K562 (cell line): ENCODE measurements at regions not wholly inside any gene's neighbourhood (a gene's known extent, or its start where the extent isn't known, plus 50 kb on each side); places are given as distances from the start of the nearest gene placed in this dataset.

Experiments
- CC2D1A ChIP-seq: fragments of 450-650 bp; IDR thresholded peaks from 2 replicates; pipeline ENCODE4 v1.6.1; 2017; ENCODE audit warnings: mild to moderate bottlenecking
- MAFK ChIP-seq: IDR thresholded peaks from 2 replicates; pipeline ENCODE4 v1.6.1; 2011; ENCODE audit warnings: low read length, improper control_type of control experiment
- TF ChIP-seq, protein P1 (sequence below), 2 experiments: fragments of 450-650 bp; IDR thresholded peaks; 2 replicates each; pipeline ENCODE4 v1.6.1; 2016; ENCODE audit warnings: mild to moderate bottlenecking in 2 of 2, borderline replicate concordance in 1 of 2, low read depth in 1 of 2, moderate library complexity in 1 of 2

DNA sequence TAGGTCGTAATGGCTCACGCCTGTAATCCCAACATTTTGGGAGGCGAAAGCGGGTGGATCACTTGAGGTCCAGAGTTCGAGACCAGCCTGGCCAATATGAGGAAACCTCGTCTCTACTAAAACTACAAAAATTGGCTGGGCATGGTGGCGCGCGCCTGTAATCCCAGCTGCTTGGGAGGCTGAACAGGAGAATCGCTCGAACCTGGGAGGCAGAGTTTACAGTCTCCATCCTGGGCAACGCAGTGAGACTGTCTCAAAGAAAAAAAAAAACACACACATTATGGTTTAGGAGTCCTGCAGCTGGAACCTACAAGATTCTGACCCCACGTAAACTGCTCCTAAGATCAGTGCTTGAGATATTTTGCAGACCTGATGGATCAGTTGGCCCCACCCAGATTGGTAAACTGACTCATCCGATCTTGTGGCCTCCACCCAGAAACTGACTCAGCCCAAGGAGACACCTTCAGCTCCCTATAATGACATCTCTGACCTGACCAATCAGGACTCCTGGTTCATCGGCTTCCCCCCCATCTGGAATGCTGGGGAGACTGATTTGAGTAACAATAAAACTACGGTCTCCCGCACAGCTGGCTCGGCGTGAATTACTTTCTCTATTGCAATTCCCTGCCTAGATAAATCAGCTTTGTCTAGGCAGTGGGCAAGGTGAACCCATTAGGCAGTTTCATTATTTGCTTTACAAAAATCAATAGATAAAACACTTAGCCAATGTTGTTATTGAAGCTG is 96.2 kb upstream of the BTN3A2 start (continued):
- TF ChIP-seq, protein P1, sequence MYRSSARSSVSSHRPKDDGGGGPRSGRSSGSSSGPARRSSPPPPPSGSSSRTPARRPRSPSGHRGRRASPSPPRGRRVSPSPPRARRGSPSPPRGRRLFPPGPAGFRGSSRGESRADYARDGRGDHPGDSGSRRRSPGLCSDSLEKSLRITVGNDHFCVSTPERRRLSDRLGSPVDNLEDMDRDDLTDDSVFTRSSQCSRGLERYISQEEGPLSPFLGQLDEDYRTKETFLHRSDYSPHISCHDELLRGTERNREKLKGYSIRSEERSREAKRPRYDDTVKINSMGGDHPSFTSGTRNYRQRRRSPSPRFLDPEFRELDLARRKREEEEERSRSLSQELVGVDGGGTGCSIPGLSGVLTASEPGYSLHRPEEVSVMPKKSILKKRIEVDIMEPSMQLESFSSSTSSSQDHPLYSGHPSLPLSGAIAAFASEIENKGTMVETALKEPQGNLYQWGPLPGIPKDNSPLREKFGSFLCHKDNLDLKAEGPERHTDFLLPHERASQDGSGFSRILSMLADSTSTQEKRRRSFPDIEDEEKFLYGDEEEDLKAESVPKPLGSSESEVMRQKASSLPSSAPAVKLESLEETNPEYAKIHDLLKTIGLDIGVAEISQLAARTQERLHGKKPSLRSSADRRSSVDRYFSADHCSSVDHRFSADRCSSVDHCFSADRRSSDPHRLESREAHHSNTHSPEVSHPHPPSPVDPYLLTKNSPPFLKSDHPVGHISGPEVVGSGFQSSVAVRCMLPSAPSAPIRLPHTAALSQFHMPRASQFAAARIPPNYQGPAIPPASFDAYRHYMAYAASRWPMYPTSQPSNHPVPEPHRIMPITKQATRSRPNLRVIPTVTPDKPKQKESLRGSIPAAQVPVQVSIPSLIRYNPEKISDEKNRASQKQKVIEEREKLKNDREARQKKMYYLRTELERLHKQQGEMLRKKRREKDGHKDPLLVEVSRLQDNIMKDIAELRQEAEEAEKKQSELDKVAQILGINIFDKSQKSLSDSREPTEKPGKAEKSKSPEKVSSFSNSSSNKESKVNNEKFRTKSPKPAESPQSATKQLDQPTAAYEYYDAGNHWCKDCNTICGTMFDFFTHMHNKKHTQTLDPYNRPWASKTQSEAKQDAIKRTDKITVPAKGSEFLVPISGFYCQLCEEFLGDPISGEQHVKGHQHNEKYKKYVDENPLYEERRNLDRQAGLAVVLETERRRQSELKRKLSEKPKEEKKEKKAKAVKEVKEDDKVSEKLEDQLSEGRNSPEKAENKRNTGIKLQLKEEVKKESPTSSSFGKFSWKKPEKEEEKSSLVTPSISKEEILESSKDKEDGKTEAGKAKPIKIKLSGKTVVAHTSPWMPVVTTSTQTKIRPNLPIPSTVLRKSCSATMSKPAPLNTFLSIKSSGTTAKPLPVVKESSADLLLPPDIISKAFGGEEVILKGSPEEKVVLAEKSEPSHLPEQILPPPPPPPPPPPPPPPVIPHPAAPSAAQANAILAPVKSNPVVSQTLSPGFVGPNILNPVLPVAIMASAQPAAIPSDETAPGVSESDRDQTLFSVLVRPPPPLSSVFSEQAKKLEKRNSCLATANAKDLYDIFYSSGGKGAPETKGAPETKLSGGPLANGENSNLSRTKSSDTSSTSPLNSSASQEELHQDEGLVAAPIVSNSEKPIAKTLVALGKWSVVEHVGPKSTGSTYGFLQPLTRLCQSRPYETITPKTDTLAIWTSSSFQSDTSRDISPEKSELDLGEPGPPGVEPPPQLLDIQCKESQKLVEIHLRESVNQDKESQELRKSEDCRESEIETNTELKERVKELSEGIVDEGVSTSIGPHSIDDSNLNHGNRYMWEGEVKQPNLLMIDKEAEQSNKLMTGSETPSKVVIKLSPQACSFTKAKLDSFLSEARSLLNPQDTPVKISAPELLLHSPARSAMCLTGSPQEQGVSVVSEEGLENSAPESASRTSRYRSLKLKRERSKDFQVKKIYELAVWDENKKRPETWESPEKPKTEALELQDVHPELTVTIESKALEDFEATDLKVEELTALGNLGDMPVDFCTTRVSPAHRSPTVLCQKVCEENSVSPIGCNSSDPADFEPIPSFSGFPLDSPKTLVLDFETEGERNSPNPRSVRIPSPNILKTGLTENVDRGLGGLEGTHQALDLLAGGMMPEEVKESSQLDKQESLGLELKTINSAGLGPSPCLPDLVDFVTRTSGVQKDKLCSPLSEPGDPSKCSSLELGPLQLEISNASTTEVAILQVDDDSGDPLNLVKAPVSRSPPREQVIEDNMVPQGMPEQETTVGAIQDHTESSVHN (IDR thresholded peaks at IDR 0.05; ENCODE audit: borderline replicate concordance in 1 of 2, low read depth in 1 of 2), result no peak
- no peak for TF ChIP-seq MAFK
- TF ChIP-seq CC2D1A, result peak; percentile 20; the same call in 1 of the 2 replicates
- TF ChIP-seq, all 486 proteins: peak for 3
